Liver (tissue), 8 donors: ENCODE measurements at regions not wholly inside any gene's neighbourhood (a gene's known extent, or its start where the extent isn't known, plus 50 kb on each side); places are given as distances from the start of the nearest gene placed in this dataset.

ENCODE experiments used
- DNase-seq: peaks from one replicate; pipeline ENCODE4 v3.0.0-alpha.2; 2017; ENCODE audit warnings: low spot score
- H3K27ac ChIP-seq, 2 donors: one replicate each; pipeline ENCODE4 v1.7.0; 2013; ENCODE audit warnings: inconsistent platforms in 2 of 2, low read length in 2 of 2, control low read depth in 1 of 2, low read depth in 1 of 2, mild to moderate bottlenecking in 1 of 2
- H3K27me3 ChIP-seq, 4 donors: one replicate each; pipeline versions ENCODE4 v1.6.1 to v1.7.0; 2013; ENCODE audit warnings: low read length in 3 of 4, inconsistent platforms in 1 of 4, mild to moderate bottlenecking in 1 of 4, moderate library complexity in 1 of 4; ENCODE audit not compliant: control insufficient read depth in 4 of 4, insufficient read depth in 4 of 4
- H3K36me3 ChIP-seq, 4 donors: one replicate each; pipeline versions ENCODE4 v1.6.1 to v1.7.0; 2013; ENCODE audit warnings: low read length in 3 of 4, mild to moderate bottlenecking in 3 of 4, low read depth in 1 of 4, moderate library complexity in 1 of 4; ENCODE audit not compliant: control insufficient read depth in 4 of 4, insufficient read depth in 3 of 4
- H3K4me1 ChIP-seq, 4 donors: one replicate each; pipeline versions ENCODE4 v1.6.1 to v1.7.0; 2013; ENCODE audit warnings: low read length in 3 of 4, mild to moderate bottlenecking in 3 of 4, moderate library complexity in 1 of 4; ENCODE audit not compliant: control insufficient read depth in 4 of 4, insufficient read depth in 4 of 4
- H3K4me3 ChIP-seq, 3 donors: one replicate each; pipeline versions ENCODE4 v1.6.1 to v1.7.0; 2013; ENCODE audit warnings: low read length in 3 of 3, control low read depth in 1 of 3, low read depth in 1 of 3, mild to moderate bottlenecking in 1 of 3
- H3K9ac ChIP-seq, 2 donors: one replicate each; pipeline ENCODE4 v1.7.0; 2013; ENCODE audit warnings: low read length in 2 of 2, mild to moderate bottlenecking in 2 of 2, moderate library complexity in 2 of 2, control low read depth in 1 of 2, low read depth in 1 of 2
- H3K9me3 ChIP-seq, 4 donors: one replicate each; pipeline versions ENCODE4 v1.6.1 to v1.7.0; 2013; ENCODE audit warnings: low read length in 3 of 4; ENCODE audit not compliant: control insufficient read depth in 4 of 4
- ATF3 ChIP-seq: IDR thresholded peaks from 2 replicates; pipeline ENCODE4 v1.6.1; 2016; ENCODE audit warnings: antibody characterized with exemption
- CTCF ChIP-seq: fragments of 150-350 bp; IDR thresholded peaks from 2 replicates; pipeline ENCODE4 v1.5.1; 2017; ENCODE audit warnings: improper control_type of control experiment, low read depth, low read length; ENCODE audit not compliant: missing input control
- EGR1 ChIP-seq, 2 donors: IDR thresholded peaks; 2 replicates each; pipeline ENCODE4 v1.6.1; 2016 to 2018; ENCODE audit warnings: antibody characterized with exemption in 2 of 2, low read depth in 2 of 2
- FOXA2 ChIP-seq: IDR thresholded peaks from 2 replicates; pipeline ENCODE4 v1.6.1; 2016; ENCODE audit warnings: antibody characterized with exemption
- GABPA ChIP-seq, 2 donors: IDR thresholded peaks in 1 of 2; conservative IDR thresholded peaks in 1 of 2; 2 replicates each; pipeline ENCODE4 v1.6.1; 2016; ENCODE audit warnings: antibody characterized with exemption in 2 of 2, mild to moderate bottlenecking in 1 of 2, moderate library complexity in 1 of 2
- HNF4A ChIP-seq, 2 donors: conservative IDR thresholded peaks; 2 replicates each; pipeline ENCODE4 v1.6.1; 2016; ENCODE audit warnings: antibody characterized with exemption in 2 of 2, mild to moderate bottlenecking in 2 of 2
- HNF4G ChIP-seq: IDR thresholded peaks from 2 replicates; pipeline ENCODE4 v1.6.1; 2016; ENCODE audit warnings: antibody characterized with exemption
- NR2F2 ChIP-seq: IDR thresholded peaks from 2 replicates; pipeline ENCODE4 v1.6.1; 2016; ENCODE audit warnings: antibody characterized with exemption
- RAD21 ChIP-seq, 2 donors: IDR thresholded peaks; 2 replicates each; pipeline ENCODE4 v1.6.1; 2016; ENCODE audit warnings: antibody characterized with exemption in 2 of 2, mild to moderate bottlenecking in 2 of 2
- REST ChIP-seq: IDR thresholded peaks from 2 replicates; pipeline ENCODE4 v1.6.1; 2016; ENCODE audit warnings: antibody characterized with exemption, mild to moderate bottlenecking
- RXRA ChIP-seq, 2 donors: IDR thresholded peaks; 2 replicates each; pipeline ENCODE4 v1.6.1; 2017 to 2018; ENCODE audit warnings: antibody characterized with exemption in 2 of 2, mild to moderate bottlenecking in 1 of 2
- TAF1 ChIP-seq: conservative IDR thresholded peaks from 2 replicates; pipeline ENCODE4 v1.6.1; 2016; ENCODE audit warnings: antibody characterized with exemption, mild to moderate bottlenecking
- YY1 ChIP-seq: IDR thresholded peaks from 2 replicates; pipeline ENCODE4 v1.6.1; 2016; ENCODE audit warnings: antibody characterized with exemption, mild to moderate bottlenecking
- WGBS: extraction: QIAGEN DNeasy Blood & Tissue Kit; methylation state at CpG from one replicate; pipeline ENCODE4 v1.1.7; 2013; 5-methylcytosine and 5-hydroxymethylcytosine counted together
- TF ChIP-seq, protein P1 (sequence below): IDR thresholded peaks from 2 replicates; pipeline ENCODE4 v1.6.1; 2016; ENCODE audit warnings: antibody characterized with exemption
- TF ChIP-seq, protein P2 (sequence below): IDR thresholded peaks from 2 replicates; pipeline ENCODE4 v1.6.1; 2016; ENCODE audit warnings: antibody characterized with exemption
- donor health status: healthy.
- donor health status: healthy.
- donor health status: healthy.
- donor health status: healthy.
- donor health status: healthy.

GRCh38 chr1:116320874-116321273 is 52.2 kb upstream of the ATP1A1 start:
- WGBS: 73% methylated on average over 2 of the region's 2 CpGs
- Histone ChIP-seq H3K9ac (no peak overlapping the region), H3K4me3 (no peak overlapping the region), H3K9me3 (no peaks in the 10 kb centered on the region), H3K4me1 (peaks cover 7 to 39% (median 18%) of the 10 kb centered on the region in 4 donors), H3K27ac (no peak overlapping the region), H3K36me3 (no peaks in the 10 kb centered on the region), H3K27me3 (no peaks in the 10 kb centered on the region)
- TF ChIP-seq NR2F2: no peak
- no peak for TF ChIP-seq GABPA (IDR thresholded peaks at IDR 0.05 in 1 of 2, conservative IDR thresholded peaks at IDR 0.05 in 1 of 2)
- TF ChIP-seq, protein P1, sequence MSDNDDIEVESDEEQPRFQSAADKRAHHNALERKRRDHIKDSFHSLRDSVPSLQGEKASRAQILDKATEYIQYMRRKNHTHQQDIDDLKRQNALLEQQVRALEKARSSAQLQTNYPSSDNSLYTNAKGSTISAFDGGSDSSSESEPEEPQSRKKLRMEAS: no peak
- no peak for TF ChIP-seq CTCF
- TF ChIP-seq ATF3: no peak
- TF ChIP-seq HNF4G: no peak
- no peak for TF ChIP-seq EGR1 (IDR thresholded peaks at IDR 0.05; ENCODE audit: low read depth in 2 of 2)
- TF ChIP-seq RXRA (IDR thresholded peaks at IDR 0.05): no peak
- TF ChIP-seq TAF1: no peak
- TF ChIP-seq REST: no peak
- TF ChIP-seq HNF4A (conservative IDR thresholded peaks at IDR 0.05): no peak
- TF ChIP-seq, protein P2, sequence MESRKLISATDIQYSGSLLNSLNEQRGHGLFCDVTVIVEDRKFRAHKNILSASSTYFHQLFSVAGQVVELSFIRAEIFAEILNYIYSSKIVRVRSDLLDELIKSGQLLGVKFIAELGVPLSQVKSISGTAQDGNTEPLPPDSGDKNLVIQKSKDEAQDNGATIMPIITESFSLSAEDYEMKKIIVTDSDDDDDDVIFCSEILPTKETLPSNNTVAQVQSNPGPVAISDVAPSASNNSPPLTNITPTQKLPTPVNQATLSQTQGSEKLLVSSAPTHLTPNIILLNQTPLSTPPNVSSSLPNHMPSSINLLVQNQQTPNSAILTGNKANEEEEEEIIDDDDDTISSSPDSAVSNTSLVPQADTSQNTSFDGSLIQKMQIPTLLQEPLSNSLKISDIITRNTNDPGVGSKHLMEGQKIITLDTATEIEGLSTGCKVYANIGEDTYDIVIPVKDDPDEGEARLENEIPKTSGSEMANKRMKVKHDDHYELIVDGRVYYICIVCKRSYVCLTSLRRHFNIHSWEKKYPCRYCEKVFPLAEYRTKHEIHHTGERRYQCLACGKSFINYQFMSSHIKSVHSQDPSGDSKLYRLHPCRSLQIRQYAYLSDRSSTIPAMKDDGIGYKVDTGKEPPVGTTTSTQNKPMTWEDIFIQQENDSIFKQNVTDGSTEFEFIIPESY: no peak
- TF ChIP-seq YY1: no peak
- TF ChIP-seq RAD21 (IDR thresholded peaks at IDR 0.05): no peak
- no peak for TF ChIP-seq FOXA2
- DNase-seq: no peak

DNA sequence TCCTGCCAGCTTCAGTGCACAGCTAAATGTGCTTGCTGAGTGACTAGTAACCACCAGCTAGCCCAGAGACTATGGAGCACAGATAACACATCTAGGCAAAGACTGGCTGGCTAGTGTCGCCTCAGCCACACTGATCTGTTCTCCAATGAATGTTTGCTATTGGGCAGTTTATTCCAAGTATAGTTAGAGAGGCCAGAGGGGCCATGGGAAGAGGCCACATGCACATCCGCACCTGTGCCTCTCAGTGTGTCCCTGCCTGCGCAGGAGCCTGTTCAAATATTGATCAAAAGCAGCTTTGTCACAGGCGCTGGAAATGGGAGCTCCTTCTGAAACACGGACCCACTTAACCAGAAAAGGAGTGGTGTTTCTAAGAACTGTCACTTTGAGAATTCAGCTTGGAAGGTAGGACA is 51.3 kb upstream of the ATP1A1 start:
- WGBS: 46% methylated on average over 5 of the region's 5 CpGs
- Histone ChIP-seq H3K27me3 (no peaks in the 10 kb centered on the region), H3K4me1 (peaks cover 7 to 33% (median 21%) of the 10 kb centered on the region in 4 donors), H3K4me3 (no peak overlapping the region), H3K9me3 (no peaks in the 10 kb centered on the region), H3K9ac (no peak overlapping the region), H3K27ac (no peak overlapping the region), H3K36me3 (no peaks in the 10 kb centered on the region)
- TF ChIP-seq EGR1 (IDR thresholded peaks at IDR 0.05; ENCODE audit: low read depth in 2 of 2) (no peak), RAD21 (IDR thresholded peaks at IDR 0.05) (peak in 1 of 2 donors; percentile 14)
- no peak for DNase-seq
